NCI-H82 treated with DMSO at 0.1 percent for 48 hours (cell line): ENCODE measurements at regions not wholly inside any gene's neighbourhood (a gene's known extent, or its start where the extent isn't known, plus 50 kb on each side); places are given as distances from the start of the nearest gene placed in this dataset.

Experiments
- DNase-seq: peaks from one replicate; lab custom pipeline; 2025; ENCODE audit not compliant: unreplicated experiment; lab: John Stamatoyannopoulos, UW

- DNase-seq, result no peak
These were observed 532.7 kb upstream of the CDH8 start for GRCh38 chr16:62568926-62569325.

DNA sequence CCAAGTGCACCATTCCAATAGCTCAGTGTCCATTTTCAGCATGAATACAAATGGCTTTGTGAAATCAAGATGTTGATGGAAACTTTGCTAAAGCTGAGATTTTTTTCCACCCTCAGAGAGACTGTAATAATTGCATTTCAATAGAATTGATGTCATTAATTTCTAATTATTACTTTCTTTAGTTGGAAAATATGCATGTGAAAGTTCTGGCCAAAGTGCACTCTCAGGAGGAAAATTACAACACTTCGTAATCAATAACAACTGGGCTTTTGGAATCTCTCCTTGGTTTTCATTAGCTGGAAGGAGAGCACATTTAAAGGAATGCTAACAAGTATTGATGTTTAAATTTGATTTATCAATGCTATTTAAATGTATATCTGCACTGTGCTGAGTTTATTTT lies 529.5 kb upstream of the CDH8 start:
- no peak for DNase-seq

DNA sequence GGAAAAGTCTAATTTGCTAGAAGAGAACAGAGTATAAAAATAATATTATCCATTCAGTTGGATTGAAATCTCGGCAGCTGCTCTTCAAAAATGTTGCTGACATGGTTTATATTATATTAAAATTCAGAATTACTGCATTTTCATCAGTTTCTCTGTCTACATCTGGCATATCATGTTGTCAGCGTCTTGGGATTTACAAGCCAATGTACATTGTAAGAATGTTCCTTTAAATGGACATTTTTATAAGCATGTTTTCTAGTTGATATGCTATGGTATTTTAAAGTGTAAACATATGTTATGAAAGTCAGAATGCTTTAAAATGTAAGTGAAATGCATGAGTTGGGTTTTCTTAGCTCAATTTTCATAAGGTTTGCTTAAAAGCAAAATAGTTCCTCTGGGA lies 528.1 kb upstream of the CDH8 start:
- DNase-seq, result no peak

- no peak for DNase-seq
These were observed 525.9 kb upstream of the CDH8 start for GRCh38 chr16:62562121-62562520.

DNA sequence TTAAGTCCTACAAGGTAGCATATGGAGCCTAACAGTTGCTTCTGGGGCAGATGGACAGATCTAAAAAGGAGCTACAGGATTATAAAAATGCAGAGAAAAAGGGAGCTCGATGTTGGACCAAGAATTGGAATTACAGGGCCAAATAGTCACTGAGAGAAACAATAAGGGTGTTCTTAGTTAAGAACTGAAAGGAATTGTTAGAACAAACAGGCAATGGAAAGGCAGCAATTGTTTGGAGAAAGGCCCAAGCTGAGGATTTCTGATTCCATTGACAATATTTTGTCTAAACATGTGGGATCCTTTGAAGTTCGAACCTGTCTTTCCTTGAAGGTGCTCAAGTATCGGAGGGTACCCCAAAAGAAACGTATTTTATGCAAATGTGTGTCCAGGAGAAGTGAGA lies 513.6 kb upstream of the CDH8 start:
- DNase-seq, result no peak

- DNase-seq, result no peak
These were observed 511.9 kb upstream of the CDH8 start for GRCh38 chr16:62548095-62548494.

DNA sequence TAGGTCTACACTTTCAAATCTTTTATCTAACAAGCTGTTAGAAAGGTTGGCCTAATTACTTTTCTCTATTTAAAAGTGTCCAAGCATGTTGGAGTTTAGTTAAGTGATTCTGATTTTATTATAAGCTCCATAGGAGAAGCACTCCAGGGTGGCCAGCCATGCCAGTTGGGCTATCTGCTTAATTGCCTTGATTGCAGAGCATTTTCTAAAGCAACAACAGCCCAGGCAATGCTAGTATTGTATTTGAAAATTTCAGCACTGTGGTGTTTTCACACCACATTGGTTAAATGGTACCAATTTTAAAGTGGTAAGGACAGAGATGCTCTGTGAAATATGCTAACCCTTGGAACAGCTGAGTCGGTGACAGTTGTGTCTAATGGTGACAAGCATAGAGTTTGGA lies 510.5 kb upstream of the CDH8 start:
- no peak for DNase-seq

GRCh38 chr16:62545039-62545438 lies 508.8 kb upstream of the CDH8 start:
- DNase-seq, result no peak

DNA sequence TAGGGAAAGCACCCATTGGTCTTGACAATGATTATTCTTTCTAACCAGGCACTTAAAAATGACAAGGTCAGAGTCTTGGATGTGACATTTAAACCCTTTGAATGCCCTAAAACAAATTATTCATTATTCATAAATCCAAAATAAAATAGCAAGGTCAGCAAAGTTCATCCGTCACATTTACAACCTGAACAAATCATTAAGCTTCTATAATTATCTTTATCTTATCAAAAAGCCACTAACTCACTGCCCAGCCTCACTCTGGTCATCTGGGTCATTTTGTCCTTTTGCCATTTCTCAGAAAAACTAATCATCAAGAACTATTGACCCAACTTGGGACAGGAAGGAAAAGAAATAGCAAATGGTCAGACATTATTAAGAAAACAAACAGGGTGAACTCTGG lies 507.3 kb upstream of the CDH8 start:
- no peak for DNase-seq

DNA sequence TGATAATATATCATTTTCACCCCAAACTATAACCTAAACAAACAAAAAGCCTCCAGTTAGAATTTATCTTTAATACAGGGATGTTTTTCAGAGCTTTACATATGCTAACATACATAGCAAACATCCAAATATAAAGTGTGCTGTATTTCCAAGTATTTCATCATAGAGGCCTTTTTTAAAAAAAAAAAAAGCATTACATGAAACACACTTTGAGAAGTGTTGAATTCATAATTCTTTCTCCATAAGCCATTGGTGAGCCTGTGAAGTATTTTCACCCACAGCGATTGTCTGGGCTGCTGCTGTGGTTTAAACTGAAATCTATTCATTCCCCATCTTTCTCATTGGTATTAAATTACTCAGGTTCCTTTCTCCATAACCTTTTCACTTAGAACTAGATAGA lies 503.4 kb upstream of the CDH8 start:
- no peak for DNase-seq

DNA sequence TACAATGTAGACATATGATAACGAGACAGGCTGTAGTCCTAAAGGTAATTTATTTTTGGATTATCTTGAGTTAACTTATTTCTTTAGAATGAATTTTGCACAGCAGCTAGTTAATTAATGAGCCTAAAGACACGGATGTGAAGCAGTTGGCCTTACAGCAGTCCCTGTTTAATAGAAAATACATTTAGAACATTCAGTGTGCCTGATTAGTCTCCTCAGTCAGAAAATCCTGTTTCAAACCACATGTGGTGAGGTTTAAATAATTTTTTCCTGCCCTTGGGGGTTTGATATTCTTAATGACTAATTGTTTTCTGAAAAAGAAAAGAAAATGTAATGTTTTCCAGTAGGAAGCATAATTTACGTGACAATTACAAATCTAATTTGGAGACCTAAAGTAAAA lies 494.2 kb upstream of the CDH8 start:
- DNase-seq, result no peak

DNA sequence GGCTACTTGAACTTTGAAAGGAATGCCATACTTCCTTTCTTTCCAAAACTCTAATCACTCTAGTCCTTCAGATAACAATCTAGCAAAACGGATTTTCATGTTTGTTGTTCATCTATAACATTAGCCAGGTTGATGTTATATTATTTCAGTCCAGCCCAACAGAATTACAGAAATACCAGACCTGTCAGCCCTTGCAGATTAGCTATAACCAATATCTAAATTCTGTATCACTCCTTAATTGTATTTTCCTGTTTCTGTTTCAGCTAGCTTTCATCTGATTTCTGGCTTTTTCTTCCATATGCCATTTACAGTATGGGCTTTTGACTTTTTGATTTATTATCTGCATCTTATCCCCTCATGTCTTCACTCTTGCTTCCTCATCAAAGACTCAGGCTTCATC lies 479.8 kb upstream of the CDH8 start:
- DNase-seq, result no peak

- DNase-seq, result no peak
These were observed 466.8 kb upstream of the CDH8 start for GRCh38 chr16:62503073-62503472.

GRCh38 chr16:62478903-62479458 lies 442.7 kb upstream of the CDH8 start:
- DNase-seq, result no peak

DNA sequence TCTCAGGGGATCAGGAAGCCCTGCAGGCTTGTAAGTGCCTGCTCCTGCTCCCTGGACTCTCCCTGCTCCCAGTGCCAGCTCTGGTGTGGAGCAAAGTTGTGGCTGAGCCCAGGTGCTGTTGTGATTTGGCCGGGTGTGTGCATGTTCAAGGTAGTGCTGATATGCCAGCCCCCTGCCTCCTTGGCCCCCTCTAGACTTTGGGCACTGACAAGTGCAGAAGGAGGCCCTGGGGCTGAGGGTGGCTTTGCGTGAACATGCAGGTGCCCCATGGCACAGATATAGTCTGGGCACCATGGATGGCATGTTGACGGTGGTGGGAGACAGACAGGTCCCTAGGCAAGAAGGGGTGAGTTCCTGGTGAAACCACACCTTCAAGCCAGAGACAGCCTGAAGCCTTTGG lies 441.6 kb upstream of the CDH8 start:
- DNase-seq, result no peak

DNA sequence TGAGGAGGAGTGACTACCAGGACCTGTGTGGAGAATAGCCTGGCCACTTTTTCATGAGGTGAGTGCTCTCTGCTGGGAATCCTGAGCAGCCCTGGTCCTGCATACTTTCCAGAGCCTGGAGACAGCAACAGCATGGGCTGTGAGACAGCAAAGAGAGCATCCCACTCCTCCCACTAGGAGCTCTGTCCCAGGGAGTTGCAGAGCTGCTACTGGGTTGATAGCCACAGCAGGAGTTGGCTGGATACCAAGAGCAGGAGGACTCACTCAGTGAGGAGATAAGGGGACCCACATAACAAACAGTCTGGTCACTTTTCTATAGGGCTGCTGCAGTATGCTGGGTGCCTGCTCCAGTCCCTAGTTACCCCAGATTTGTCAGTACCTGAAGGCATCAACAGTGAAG lies 439.3 kb upstream of the CDH8 start:
- DNase-seq, result no peak

- DNase-seq, result no peak
These were observed 426.7 kb upstream of the CDH8 start for GRCh38 chr16:62462971-62463370.

DNA sequence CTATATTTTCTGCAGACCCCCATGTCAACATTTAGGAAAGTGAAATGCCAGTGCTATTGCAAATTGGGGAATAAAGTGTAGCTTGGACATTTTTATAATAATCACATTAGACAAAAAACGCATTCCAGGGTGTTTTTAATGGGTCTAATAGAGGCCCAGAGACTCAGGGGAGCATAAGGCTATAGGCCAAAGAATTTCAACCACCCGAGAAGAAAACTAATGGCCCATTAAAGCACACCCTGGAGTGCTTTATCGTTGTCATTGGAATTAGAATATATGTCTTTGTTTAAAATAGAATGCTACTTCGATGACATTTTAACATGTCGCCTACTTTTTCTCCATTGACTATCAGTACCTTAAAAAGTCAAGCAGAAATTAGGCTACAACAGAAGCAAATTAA lies 414.1 kb upstream of the CDH8 start:
- DNase-seq, result no peak

GRCh38 chr16:62445909-62446308 lies 409.7 kb upstream of the CDH8 start:
- no peak for DNase-seq

DNA sequence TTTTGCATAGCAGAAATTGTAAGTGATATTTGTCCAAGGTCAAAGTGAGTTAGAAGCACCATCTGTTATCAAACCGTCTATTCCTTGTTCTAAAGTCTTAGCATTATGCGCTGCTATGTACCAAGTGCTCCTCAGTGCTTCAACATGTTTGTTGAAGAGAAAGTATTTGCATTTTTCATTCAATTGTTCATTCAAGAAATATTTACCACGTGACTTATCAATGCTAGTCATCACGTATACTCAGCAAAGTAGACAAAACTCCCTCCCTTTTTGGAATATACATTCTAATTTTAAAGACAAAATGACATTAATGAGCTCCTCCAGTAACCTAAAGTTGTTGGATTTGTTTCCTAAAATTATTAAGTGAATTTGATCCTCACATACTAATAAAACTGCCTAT lies 388.0 kb upstream of the CDH8 start:
- no peak for DNase-seq

DNA sequence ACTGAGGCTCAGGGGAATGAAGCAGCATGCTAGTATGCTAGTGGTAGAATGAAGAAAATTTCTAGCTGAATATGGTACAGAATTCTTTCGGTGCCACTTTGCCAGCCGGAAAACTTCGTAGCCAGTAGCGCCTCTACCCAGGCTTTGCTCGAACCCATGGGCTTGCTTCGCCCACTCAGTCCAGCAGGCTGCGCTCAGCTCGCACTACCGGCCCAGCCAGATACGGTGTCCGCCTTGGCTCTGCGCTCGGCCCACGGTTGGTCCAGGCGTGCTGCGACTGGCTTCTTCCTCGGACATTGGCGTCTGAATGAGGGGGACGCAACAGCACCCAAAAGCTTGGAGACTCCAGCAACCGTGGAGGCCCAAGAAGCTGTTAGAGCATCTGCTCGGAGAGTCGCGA lies 372.5 kb upstream of the CDH8 start:
- no peak for DNase-seq

DNA sequence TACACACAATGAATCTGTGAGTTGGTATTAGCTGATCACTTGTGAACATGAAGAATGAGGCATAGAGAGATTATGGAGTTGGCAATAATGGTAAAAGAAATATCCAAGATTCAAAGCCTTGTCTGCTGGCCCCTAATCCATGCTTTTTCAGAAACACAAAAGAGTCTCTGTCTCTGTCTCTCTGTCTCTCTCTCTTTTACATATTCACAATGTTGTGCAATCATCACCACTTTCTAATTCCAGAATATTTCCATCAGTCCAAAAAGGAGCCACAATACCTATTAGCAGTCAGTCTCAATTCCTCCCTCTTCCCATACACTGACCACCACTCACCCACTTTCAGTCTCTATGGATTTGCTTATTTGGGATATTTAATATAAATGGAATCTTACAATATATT lies 370.1 kb upstream of the CDH8 start:
- DNase-seq, result no peak

DNA sequence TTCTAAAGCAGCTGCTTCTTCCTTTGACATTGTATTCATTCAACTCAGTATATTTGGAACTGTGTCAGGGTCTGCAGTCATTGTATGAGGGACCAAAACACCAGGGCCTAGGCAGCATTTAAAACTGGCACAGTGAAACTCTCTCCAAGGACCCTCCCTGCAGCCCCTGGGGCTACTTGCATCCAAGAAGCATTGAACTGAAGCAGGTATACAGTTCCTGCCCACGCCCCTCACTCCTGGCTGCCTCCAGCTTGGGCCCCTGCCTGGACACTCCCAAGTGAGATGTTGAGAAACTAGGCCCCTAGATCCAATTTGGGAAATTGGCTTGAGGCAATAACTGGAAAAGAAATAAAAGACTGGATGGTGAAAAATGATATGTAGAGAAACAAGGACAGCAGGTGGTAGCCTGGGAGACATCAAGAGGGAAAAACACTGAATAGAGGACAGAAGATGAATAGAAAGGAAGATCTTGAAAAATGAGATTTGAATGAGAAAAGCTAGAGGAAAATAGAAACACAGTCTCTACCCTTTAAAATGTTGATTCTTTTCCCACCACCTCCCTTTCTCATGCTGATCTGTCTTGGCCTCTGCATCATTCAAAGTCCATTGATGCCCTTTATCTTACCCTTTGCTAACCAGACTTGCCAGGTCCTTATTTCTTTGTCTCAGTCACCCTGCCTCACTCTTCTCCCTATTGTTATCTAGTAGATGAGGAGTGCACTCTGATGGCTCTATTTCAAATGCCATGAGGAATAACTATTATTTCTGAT lies 368.8 kb upstream of the CDH8 start:
- DNase-seq, result no peak
